OCI-LY7 (cell line): ENCODE measurements at regions not wholly inside any gene's neighbourhood (a gene's known extent, or its start where the extent isn't known, plus 50 kb on each side); places are given as distances from the start of the nearest gene placed in this dataset.

ENCODE experiments used
- BruUV-seq: library from RNA; stranded (reverse); fragments of 400-500 nt; replicated peaks from 2 replicates; lab custom pipeline; 2021; lab: Mats Ljungman, UMichigan
- CTCF ChIA-PET: fragments of 300-600 bp; sonication (Branson Sonifier 250); formaldehyde crosslinking; loops from one replicate; lab custom pipeline; 2022; ENCODE audit warnings: antibody characterized with exemption; ENCODE audit not compliant: unreplicated experiment; lab: Charles Lee
- POLR2A ChIA-PET: fragments of 300-600 bp; sonication (Branson Sonifier 250); formaldehyde crosslinking; loops from one replicate; lab custom pipeline; 2022; ENCODE audit warnings: antibody characterized with exemption; lab: Charles Lee
- DNase-seq: peaks from one replicate; pipeline ENCODE4 v3.0.0-alpha.2; 2015; ENCODE audit warnings: low spot score
- H2AFZ ChIP-seq: fragments of 200-600 bp; sonication (generic), shearing (Covaris generic); 2 replicates; pipeline ENCODE4 v1.6.1; 2014; ENCODE audit warnings: mild to moderate bottlenecking, antibody characterized with exemption, low read length, moderate library complexity
- H3K27ac ChIP-seq: fragments of 200-600 bp; sonication (generic); 2 replicates; pipeline ENCODE4 v1.5.1; 2014; ENCODE audit warnings: mixed run types, low read depth, mild to moderate bottlenecking, moderate library complexity, low read length, inconsistent platforms; ENCODE audit not compliant: poor library complexity, severe bottlenecking
- H3K36me3 ChIP-seq: fragments of 200-600 bp; sonication (generic); 2 replicates; pipeline ENCODE4 v1.6.1; 2014; ENCODE audit warnings: mild to moderate bottlenecking, antibody characterized with exemption, low read length, moderate library complexity, mixed read lengths; ENCODE audit not compliant: insufficient read depth
- H3K4me1 ChIP-seq: fragments of 200-600 bp; sonication (generic); 2 replicates; pipeline ENCODE4 v1.5.1; 2014; ENCODE audit warnings: mild to moderate bottlenecking, low read length; ENCODE audit not compliant: insufficient read depth, poor library complexity, severe bottlenecking
- H3K4me2 ChIP-seq: fragments of 200-600 bp; sonication (generic); 2 replicates; pipeline ENCODE4 v1.6.1; 2014; ENCODE audit warnings: mild to moderate bottlenecking, low read length
- H3K4me3 ChIP-seq: fragments of 200-600 bp; sonication (generic); 2 replicates; pipeline ENCODE4 v1.5.1; 2014; ENCODE audit warnings: mild to moderate bottlenecking, low read depth, low read length; ENCODE audit not compliant: poor library complexity, severe bottlenecking
- H3K79me2 ChIP-seq: fragments of 200-600 bp; sonication (generic); 2 replicates; pipeline ENCODE4 v1.6.1; 2016; ENCODE audit warnings: low read depth, mild to moderate bottlenecking, low read length, moderate library complexity, mixed read lengths; ENCODE audit not compliant: insufficient read depth
- H3K9me2 ChIP-seq: fragments of 200-600 bp; sonication (generic); 2 replicates; pipeline ENCODE4 v1.6.1; 2016; ENCODE audit warnings: mild to moderate bottlenecking, low read length, mixed read lengths; ENCODE audit not compliant: insufficient read depth
- H3K9me3 ChIP-seq: fragments of 200-600 bp; sonication (generic); 2 replicates; pipeline ENCODE4 v1.6.1; 2014; ENCODE audit warnings: mild to moderate bottlenecking, mixed run types, low read length, mixed read lengths
- H4K20me1 ChIP-seq: fragments of 200-600 bp; sonication (generic); 2 replicates; pipeline ENCODE4 v1.6.1; 2014; ENCODE audit warnings: mild to moderate bottlenecking, antibody characterized with exemption, low read length, moderate library complexity, mixed read lengths; ENCODE audit not compliant: insufficient read depth
- CTCF ChIP-seq: fragments of 200-600 bp; sonication (generic); conservative IDR thresholded peaks from 2 replicates; pipeline ENCODE4 v1.5.1; 2014; ENCODE audit warnings: mild to moderate bottlenecking, antibody characterized with exemption, low read length, moderate library complexity, mixed read lengths
- EZH2phosphoT487 ChIP-seq: fragments of 200-600 bp; sonication (generic); IDR thresholded peaks from 2 replicates; pipeline ENCODE4 v1.6.1; 2018; ENCODE audit warnings: low read depth, borderline replicate concordance, mild to moderate bottlenecking, mixed run types, antibody characterized with exemption, low read length, moderate library complexity, mixed read lengths
- intact Hi-C: fragments of 100-400 bp; cut with micrococcal nuclease; formaldehyde crosslinking; loops from one replicate; pipeline ENCODE4 v1.10.0; 2022; ENCODE audit not compliant: unreplicated experiment

GRCh38 chr1:219788091-219788490 is 140.3 kb downstream of the SLC30A10 start:
- Histone ChIP-seq H3K36me3 (no peaks in the 10 kb centered on the region), H3K79me2 (no peaks in the 10 kb centered on the region), H3K4me3 (no peak overlapping the region), H3K9me3 (no peaks in the 10 kb centered on the region), H3K9me2 (no peaks in the 10 kb centered on the region), H4K20me1 (no peaks in the 10 kb centered on the region), H2AFZ (no peak overlapping the region), H3K4me2 (no peak overlapping the region), H3K4me1 (no peaks in the 10 kb centered on the region), H3K27ac (no peak overlapping the region)
- TF ChIP-seq CTCF (no peak), EZH2phosphoT487 (no peak)
- CTCF ChIA-PET = no interaction called here
- no peak for DNase-seq
- intact Hi-C loops = no loop called here
- no TSS peak for BruUV-seq
- POLR2A ChIA-PET = no interaction called here

- POLR2A ChIA-PET = no interaction called here
- intact Hi-C loops = no loop called here
Observed at GRCh38 chr1:219784660-219785381, 143.5 kb downstream of the SLC30A10 start.

More at GRCh38 chr1:219784660-219785381, 143.5 kb downstream of the SLC30A10 start:
- TF ChIP-seq EZH2phosphoT487 (no peak), CTCF (no peak)
- Histone ChIP-seq H4K20me1 (no peaks in the 10 kb centered on the region), H3K79me2 (no peaks in the 10 kb centered on the region), H2AFZ (no peak overlapping the region), H3K9me2 (no peaks in the 10 kb centered on the region), H3K4me2 (no peak overlapping the region), H3K4me3 (no peak overlapping the region), H3K4me1 (no peaks in the 10 kb centered on the region), H3K36me3 (no peaks in the 10 kb centered on the region), H3K9me3 (no peaks in the 10 kb centered on the region), H3K27ac (no peak overlapping the region)
- no TSS peak for BruUV-seq
- CTCF ChIA-PET = no interaction called here
- DNase-seq = no peak
